Gastrocnemius medialis (tissue), 4 donors: ENCODE measurements at regions not wholly inside any gene's neighbourhood (a gene's known extent, or its start where the extent isn't known, plus 50 kb on each side); places are given as distances from the start of the nearest gene placed in this dataset.

Experiments
- ATAC-seq, 2 donors: fragments of 150-250 bp; one replicate each; pipeline ENCODE4 v1.9.1; 2016
- DNase-seq, 2 donors: peaks; one replicate each; pipeline ENCODE4 v3.0.0-alpha.2; 2019
- H3K27ac ChIP-seq, 4 donors: fragments of 200-600 bp; sonication (generic); 1 replicate in 1 of 4; 2 replicates in 3 of 4; pipeline ENCODE4 v1.5.1; 2016 to 2018; ENCODE audit warnings: mild to moderate bottlenecking in 2 of 4, moderate library complexity in 1 of 4
- H3K27me3 ChIP-seq, 3 donors: fragments of 200-600 bp; sonication (generic) in 2 of 3; 1 replicate in 1 of 3; 2 replicates in 2 of 3; pipeline versions ENCODE4 v1.5.1 to v1.6.0; 2016 to 2019; ENCODE audit warnings: mild to moderate bottlenecking in 1 of 3, moderate library complexity in 1 of 3
- H3K36me3 ChIP-seq, 2 donors: fragments of 200-600 bp; sonication (generic) in 1 of 2; one replicate each; pipeline ENCODE4 v1.5.1; 2017 to 2018
- H3K4me1 ChIP-seq, 2 donors: fragments of 200-600 bp; sonication (generic) in 1 of 2; one replicate each; pipeline ENCODE4 v1.5.1; 2016 to 2017; ENCODE audit warnings: mild to moderate bottlenecking in 2 of 2
- H3K4me3 ChIP-seq, 4 donors: fragments of 200-600 bp; sonication (generic) in 3 of 4; 1 replicate in 1 of 4; 2 replicates in 3 of 4; pipeline ENCODE4 v1.5.1; 2016 to 2019; ENCODE audit warnings: mild to moderate bottlenecking in 2 of 4
- H3K9me3 ChIP-seq, 3 donors: fragments of 200-600 bp; sonication (generic) in 2 of 3; 1 replicate in 1 of 3; 2 replicates in 2 of 3; pipeline ENCODE4 v1.5.1; 2016 to 2019
- CTCF ChIP-seq, 5 experiments: fragments of 450-650 bp in 3 of 5; fragments of 200-600 bp in 2 of 5; sonication (generic) in 2 of 5; IDR thresholded peaks in 4 of 5; conservative IDR thresholded peaks in 1 of 5; 1 replicate in 4 of 5; 2 replicates in 1 of 5; pipeline ENCODE4 v1.5.1; 2016 to 2019; ENCODE audit warnings: antibody characterized with exemption in 5 of 5, mild to moderate bottlenecking in 3 of 5, moderate library complexity in 3 of 5
- POLR2A ChIP-seq, 2 donors: fragments of 450-650 bp; IDR thresholded peaks; one replicate each; pipeline ENCODE4 v1.6.1; 2017; ENCODE audit warnings: antibody characterized with exemption in 2 of 2, mild to moderate bottlenecking in 2 of 2, moderate library complexity in 2 of 2
- in situ Hi-C, 4 donors: fragments of 200-750 bp; cut with MboI; loops; one replicate each; pipeline versions ENCODE4 v1.15.0 to v1.8.0; 2017; ENCODE audit warnings: low sequenced_read_pairs in 4 of 4
- intact Hi-C: fragments of 100-400 bp; cut with DNase I; formaldehyde crosslinking; loops from one replicate; pipeline ENCODE4 v1.15.1; 2023; ENCODE audit warnings: low total_unique reads

- peaks cover 10 to 16% of the 10 kb centered on the region in 2 donors for H3K4me1 ChIP-seq
- in situ Hi-C loops (loop anchor here in 3 of 4 donors (10.0 to 25.0 kb wide), 4 partner anchors 211 to 1661 kb away; partner anchors contain the start of gene REEP3 (in 1 of the 3)), intact Hi-C loops (no loop called here)
- no peak overlapping the region for H3K4me3 ChIP-seq
- no peaks in the 10 kb centered on the region for H3K27me3 ChIP-seq
- ATAC-seq: no peak
- DNase-seq: no peak
- H3K9me3 ChIP-seq: no peaks in the 10 kb centered on the region
- no peak for TF ChIP-seq CTCF (IDR thresholded peaks at IDR 0.05 in 4 of 5, conservative IDR thresholded peaks at IDR 0.05 in 1 of 5)
- TF ChIP-seq POLR2A (IDR thresholded peaks at IDR 0.05): no peak
- no peak overlapping the region for H3K27ac ChIP-seq
- no peaks in the 10 kb centered on the region for H3K36me3 ChIP-seq
These were observed 202.1 kb downstream of the REEP3 start for GRCh38 chr10:63723320-63723719.

- Histone ChIP-seq H3K36me3 (no peaks in the 10 kb centered on the region), H3K4me3 (no peak overlapping the region), H3K9me3 (no peaks in the 10 kb centered on the region), H3K27me3 (no peaks in the 10 kb centered on the region), H3K27ac (no peak overlapping the region), H3K4me1 (peaks cover 10 to 14% of the 10 kb centered on the region in 2 donors)
- TF ChIP-seq POLR2A (IDR thresholded peaks at IDR 0.05) (no peak), CTCF (IDR thresholded peaks at IDR 0.05 in 4 of 5, conservative IDR thresholded peaks at IDR 0.05 in 1 of 5) (no peak)
- intact Hi-C loops: no loop called here
- DNase-seq: no peak
- in situ Hi-C loops: loop anchor here in 3 of 4 donors (10.0 to 25.0 kb wide), 4 partner anchors 211 to 1661 kb away; partner anchors contain the start of gene REEP3 (in 1 of the 3)
- no peak for ATAC-seq
These were observed 202.5 kb downstream of the REEP3 start for GRCh38 chr10:63723741-63724140.

- H3K9me3 ChIP-seq: no peaks in the 10 kb centered on the region
- in situ Hi-C loops (loop anchor here in 3 of 4 donors (10.0 to 25.0 kb wide), 4 partner anchors 213 to 1663 kb away; partner anchors contain the start of gene REEP3 (in 1 of the 3)), intact Hi-C loops (no loop called here)
- H3K27me3 ChIP-seq: no peaks in the 10 kb centered on the region
- H3K4me1 ChIP-seq: peaks cover 4 to 14% of the 10 kb centered on the region in 2 donors
- no peaks in the 10 kb centered on the region for H3K36me3 ChIP-seq
- TF ChIP-seq POLR2A (IDR thresholded peaks at IDR 0.05) (no peak), CTCF (IDR thresholded peaks at IDR 0.05 in 4 of 5, conservative IDR thresholded peaks at IDR 0.05 in 1 of 5) (no peak)
- no peak overlapping the region for H3K27ac ChIP-seq
- ATAC-seq (no peak), DNase-seq (no peak)
- no peak overlapping the region for H3K4me3 ChIP-seq
These were observed 203.7 kb downstream of the REEP3 start for GRCh38 chr10:63724922-63725321.

GRCh38 chr10:63726867-63727266 lies 205.7 kb downstream of the REEP3 start:
- Histone ChIP-seq H3K4me3 (no peak overlapping the region), H3K9me3 (no peaks in the 10 kb centered on the region), H3K4me1 (peaks cover 4 to 9% of the 10 kb centered on the region in 2 donors), H3K36me3 (no peaks in the 10 kb centered on the region), H3K27me3 (no peaks in the 10 kb centered on the region), H3K27ac (no peak overlapping the region)
- ATAC-seq: no peak
- intact Hi-C loops (no loop called here), in situ Hi-C loops (loop anchor here in 2 of 4 donors (10.0 kb wide), 1 partner anchor 562 kb away; no protein-coding TSS in a partner anchor)
- no peak for DNase-seq
- TF ChIP-seq CTCF (IDR thresholded peaks at IDR 0.05 in 4 of 5, conservative IDR thresholded peaks at IDR 0.05 in 1 of 5) (no peak), POLR2A (IDR thresholded peaks at IDR 0.05) (no peak)

GRCh38 chr10:63727636-63728035 lies 206.4 kb downstream of the REEP3 start:
- in situ Hi-C loops: loop anchor here in 2 of 4 donors (10.0 kb wide), 1 partner anchor 563 kb away; no protein-coding TSS in a partner anchor
- intact Hi-C loops: no loop called here
- TF ChIP-seq CTCF (IDR thresholded peaks at IDR 0.05 in 4 of 5, conservative IDR thresholded peaks at IDR 0.05 in 1 of 5) (no peak), POLR2A (IDR thresholded peaks at IDR 0.05) (no peak)
- Histone ChIP-seq H3K27me3 (no peaks in the 10 kb centered on the region), H3K4me1 (peaks cover 0 to 3% of the 10 kb centered on the region in 2 donors), H3K4me3 (no peak overlapping the region), H3K36me3 (no peaks in the 10 kb centered on the region), H3K27ac (no peak overlapping the region), H3K9me3 (no peaks in the 10 kb centered on the region)
- ATAC-seq (no peak), DNase-seq (no peak)
